Upper lobe of left lung (tissue), 4 donors: ENCODE measurements at regions not wholly inside any gene's neighbourhood (a gene's known extent, or its start where the extent isn't known, plus 50 kb on each side); places are given as distances from the start of the nearest gene placed in this dataset.
"Not testable (repeated sequence)": the region's sequence is repeated elsewhere in the genome, so short reads cannot be mapped to it uniquely, and the experiment has no call there.

ENCODE experiments used
- EP300 ChIP-seq, 4 donors: sonication (generic); formaldehyde crosslinking; IDR thresholded peaks; one replicate each; pipeline ENCODE4 v1.5.1; 2017; ENCODE audit warnings: antibody characterized with exemption in 4 of 4, control low read depth in 2 of 4
- POLR2A ChIP-seq, 4 donors: fragments of 450-650 bp; IDR thresholded peaks; one replicate each; pipeline ENCODE4 v1.5.1; 2016 to 2017; ENCODE audit warnings: antibody characterized with exemption in 4 of 4, mild to moderate bottlenecking in 2 of 4
- TF ChIP-seq, protein P1 (sequence below), 6 experiments: fragments of 450-650 bp in 4 of 6; fragments of 200-600 bp in 2 of 6; sonication (generic) in 2 of 6; IDR thresholded peaks; one replicate each; pipeline ENCODE4 v1.5.1; 2016 to 2019; ENCODE audit warnings: antibody characterized with exemption in 6 of 6

DNA sequence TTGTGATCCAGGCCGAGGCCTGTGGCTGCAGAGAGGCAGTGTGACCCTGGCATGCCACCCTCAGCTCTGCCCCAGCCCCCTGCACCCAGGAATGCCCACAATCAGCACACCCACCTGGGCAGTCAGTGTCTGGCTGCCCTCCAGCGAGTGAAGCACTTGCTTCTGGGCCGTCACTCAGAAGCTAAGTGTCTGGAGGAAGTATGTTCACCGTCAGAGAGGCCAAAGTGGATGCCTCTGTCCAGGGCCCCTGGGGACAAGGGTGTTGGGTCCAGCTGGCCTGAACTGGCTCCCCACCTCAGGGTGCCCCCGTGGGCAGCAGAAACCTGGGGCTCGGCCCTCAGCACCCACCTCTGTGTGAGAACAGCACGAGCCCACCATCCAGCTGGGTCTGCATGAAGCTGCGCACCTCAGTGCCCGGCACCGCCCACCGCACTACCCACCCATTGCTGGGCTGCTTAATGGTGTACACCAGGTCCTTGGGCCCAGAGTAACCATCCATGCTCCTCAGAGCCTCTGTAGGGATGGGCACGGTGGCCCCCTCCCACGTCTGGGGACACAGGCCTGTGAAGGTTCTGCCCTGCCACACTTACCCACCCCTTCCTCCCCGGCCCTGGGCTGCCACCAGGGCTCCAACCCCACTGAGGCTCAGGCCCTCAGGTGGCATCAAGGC is 124.3 kb upstream of the ZSCAN2 start:
- TF ChIP-seq, protein P1, sequence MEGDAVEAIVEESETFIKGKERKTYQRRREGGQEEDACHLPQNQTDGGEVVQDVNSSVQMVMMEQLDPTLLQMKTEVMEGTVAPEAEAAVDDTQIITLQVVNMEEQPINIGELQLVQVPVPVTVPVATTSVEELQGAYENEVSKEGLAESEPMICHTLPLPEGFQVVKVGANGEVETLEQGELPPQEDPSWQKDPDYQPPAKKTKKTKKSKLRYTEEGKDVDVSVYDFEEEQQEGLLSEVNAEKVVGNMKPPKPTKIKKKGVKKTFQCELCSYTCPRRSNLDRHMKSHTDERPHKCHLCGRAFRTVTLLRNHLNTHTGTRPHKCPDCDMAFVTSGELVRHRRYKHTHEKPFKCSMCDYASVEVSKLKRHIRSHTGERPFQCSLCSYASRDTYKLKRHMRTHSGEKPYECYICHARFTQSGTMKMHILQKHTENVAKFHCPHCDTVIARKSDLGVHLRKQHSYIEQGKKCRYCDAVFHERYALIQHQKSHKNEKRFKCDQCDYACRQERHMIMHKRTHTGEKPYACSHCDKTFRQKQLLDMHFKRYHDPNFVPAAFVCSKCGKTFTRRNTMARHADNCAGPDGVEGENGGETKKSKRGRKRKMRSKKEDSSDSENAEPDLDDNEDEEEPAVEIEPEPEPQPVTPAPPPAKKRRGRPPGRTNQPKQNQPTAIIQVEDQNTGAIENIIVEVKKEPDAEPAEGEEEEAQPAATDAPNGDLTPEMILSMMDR (IDR thresholded peaks at IDR 0.05) = not testable (repeated sequence)
- TF ChIP-seq EP300, POLR2A (IDR thresholded peaks at IDR 0.05): not testable (repeated sequence)
